IPS DF 6.9 (cell line): ENCODE measurements at regions not wholly inside any gene's neighbourhood (a gene's known extent, or its start where the extent isn't known, plus 50 kb on each side); places are given as distances from the start of the nearest gene placed in this dataset.
"Not testable (repeated sequence)": the region's sequence is repeated elsewhere in the genome, so short reads cannot be mapped to it uniquely, and the experiment has no call there.

Source experiments
- DNase-seq: peaks from one replicate; pipeline ENCODE4 v3.0.0-alpha.2; 2013; ENCODE audit warnings: low read depth, low spot score
- H3K27ac ChIP-seq: one replicate; pipeline ENCODE4 v1.5.1; 2013; ENCODE audit warnings: low read length, control low read depth
- H3K27me3 ChIP-seq: 2 replicates; pipeline ENCODE4 v1.6.1; 2013; ENCODE audit warnings: mild to moderate bottlenecking, low read length; ENCODE audit not compliant: control insufficient read depth, insufficient read depth
- H3K36me3 ChIP-seq: 2 replicates; pipeline ENCODE4 v1.6.1; 2013; ENCODE audit warnings: low read length; ENCODE audit not compliant: control insufficient read depth, insufficient read depth
- H3K4me1 ChIP-seq: 2 replicates; pipeline ENCODE4 v1.6.1; 2013; ENCODE audit warnings: low read length; ENCODE audit not compliant: control insufficient read depth, insufficient read depth
- H3K4me3 ChIP-seq: 2 replicates; pipeline ENCODE4 v1.5.1; 2013; ENCODE audit warnings: mild to moderate bottlenecking, low read length
- H3K9me3 ChIP-seq: 2 replicates; pipeline ENCODE4 v1.6.1; 2013; ENCODE audit warnings: low read length, inconsistent platforms; ENCODE audit not compliant: control insufficient read depth, insufficient read depth
- whole genome bisulfite sequencing: extraction: QIAGEN DNeasy Blood & Tissue Kit; methylation state at CpG from one replicate; pipeline ENCODE4 v1.1.7; 2013; ENCODE audit warnings: mixed read lengths, missing lambda C conversion rate; ENCODE audit not compliant: insufficient read length, insufficient coverage; 5-methylcytosine and 5-hydroxymethylcytosine counted together

DNA sequence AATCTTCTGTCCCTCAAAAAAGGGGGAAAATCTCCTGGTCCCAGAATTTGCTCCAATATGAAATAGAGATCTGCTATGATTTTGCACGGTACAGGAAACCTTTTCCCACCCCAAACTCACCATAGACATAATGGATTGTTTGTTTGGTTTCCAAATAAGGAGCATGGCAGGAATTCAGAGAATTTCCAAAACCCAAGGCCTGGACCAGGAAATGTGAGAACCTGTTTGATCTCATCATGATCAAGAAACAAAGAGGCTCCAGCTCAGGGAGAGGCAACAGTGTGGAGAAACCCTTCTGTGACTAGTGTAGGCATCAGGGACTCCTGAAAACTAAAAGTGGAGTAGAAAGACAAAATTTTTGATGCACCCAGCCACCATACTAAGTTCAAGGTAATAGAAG is 1548.1 kb upstream of the LRRTM3 start:
- no peaks in the 10 kb centered on the region for H3K27me3 ChIP-seq
- H3K27ac ChIP-seq: no peak overlapping the region
- H3K4me1 ChIP-seq: no peaks in the 10 kb centered on the region
- WGBS: no CpG with 5 or more reads among the region's 1 CpG
- H3K9me3 ChIP-seq: no peaks in the 10 kb centered on the region
- DNase-seq: no peak
- no peaks in the 10 kb centered on the region for H3K36me3 ChIP-seq
- H3K4me3 ChIP-seq: no peak overlapping the region

DNA sequence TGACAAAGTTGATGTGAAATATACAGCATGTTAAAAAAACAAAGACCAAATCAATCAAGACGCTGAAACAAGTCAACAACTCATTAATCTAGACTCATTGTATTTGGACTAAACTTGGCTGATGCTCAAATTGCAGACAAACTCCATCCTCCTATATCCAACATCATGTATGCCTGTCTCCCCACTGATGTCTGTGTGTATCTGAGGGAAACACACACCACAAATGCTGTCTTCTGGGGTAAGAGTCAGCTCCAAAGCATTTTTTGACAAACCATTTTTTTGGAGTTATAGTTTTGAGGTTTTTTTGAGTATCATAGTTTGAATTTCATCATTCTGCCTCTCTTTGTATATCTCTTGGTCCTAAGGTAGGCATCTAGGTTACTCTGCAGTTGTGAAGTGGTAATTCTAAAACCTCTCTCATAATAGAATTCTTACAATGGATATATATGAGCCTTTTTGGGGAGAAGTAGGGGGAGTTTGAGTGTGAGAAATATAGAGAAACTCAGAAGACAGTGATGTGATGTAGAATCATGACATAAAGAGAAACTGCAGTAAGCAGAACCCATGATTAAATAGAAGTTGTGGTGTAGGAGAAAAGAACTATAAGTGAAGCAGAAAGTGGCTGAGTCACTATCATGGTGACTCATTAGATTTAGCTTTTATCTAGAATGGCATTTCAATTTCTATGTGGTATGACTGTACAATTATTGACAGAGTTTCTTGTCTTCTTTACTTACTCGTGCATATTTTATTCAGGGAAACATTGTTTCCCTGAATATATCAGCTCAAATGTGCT is 1531.1 kb upstream of the LRRTM3 start:
- no peaks in the 10 kb centered on the region for H3K4me1 ChIP-seq
- no CpG with 5 or more reads among the region's 2 CpGs for WGBS
- H3K36me3 ChIP-seq: no peaks in the 10 kb centered on the region
- no peak overlapping the region for H3K4me3 ChIP-seq
- DNase-seq: no peak
- H3K9me3 ChIP-seq: no peaks in the 10 kb centered on the region
- no peak overlapping the region for H3K27ac ChIP-seq
- no peaks in the 10 kb centered on the region for H3K27me3 ChIP-seq

DNA sequence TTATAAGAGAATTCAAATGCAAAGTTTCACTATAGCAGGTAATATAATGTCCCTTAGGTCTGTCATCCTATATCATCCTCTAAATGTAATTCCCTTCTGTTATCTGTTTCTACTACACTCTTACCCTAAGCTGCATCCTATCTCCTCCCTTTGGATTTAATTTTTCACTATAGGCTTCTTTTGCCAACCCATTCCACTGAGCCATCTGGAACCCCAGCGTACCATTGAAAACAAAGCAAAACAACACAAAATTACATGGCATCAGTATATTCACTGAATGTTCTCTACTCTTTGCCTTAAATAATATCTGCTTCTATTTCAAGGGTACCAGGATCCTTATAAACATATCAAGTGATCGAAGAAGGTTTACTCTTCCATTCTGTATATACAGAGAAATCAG is 1530.2 kb upstream of the LRRTM3 start:
- no peaks in the 10 kb centered on the region for H3K9me3 ChIP-seq

GRCh38 chr10:65396997-65397396 is 1528.8 kb upstream of the LRRTM3 start:
- no peak overlapping the region for H3K27ac ChIP-seq
- no peaks in the 10 kb centered on the region for H3K4me1 ChIP-seq
- no peaks in the 10 kb centered on the region for H3K9me3 ChIP-seq
- H3K4me3 ChIP-seq: no peak overlapping the region
- no peaks in the 10 kb centered on the region for H3K27me3 ChIP-seq
- DNase-seq: no peak
- WGBS: no CpG with 5 or more reads among the region's 3 CpGs
- no peaks in the 10 kb centered on the region for H3K36me3 ChIP-seq

More for the DNA sequence above, 1530.2 kb upstream of the LRRTM3 start:
- H3K36me3 ChIP-seq: no peaks in the 10 kb centered on the region
- no peak overlapping the region for H3K27ac ChIP-seq
- no peaks in the 10 kb centered on the region for H3K4me1 ChIP-seq
- H3K27me3 ChIP-seq: no peaks in the 10 kb centered on the region
- no peak overlapping the region for H3K4me3 ChIP-seq
- WGBS: no CpG with 5 or more reads among the region's 2 CpGs
- no peak for DNase-seq

GRCh38 chr10:65408401-65408800 is 1517.4 kb upstream of the LRRTM3 start:
- Histone ChIP-seq H3K36me3 (no peaks in the 10 kb centered on the region), H3K27me3 (no peaks in the 10 kb centered on the region), H3K4me1 (no peaks in the 10 kb centered on the region), H3K9me3 (no peaks in the 10 kb centered on the region), H3K4me3 (no peak overlapping the region), H3K27ac (no peak overlapping the region)
- WGBS: no CpG with 5 or more reads among the region's 2 CpGs
- DNase-seq: no peak

GRCh38 chr10:65413001-65413400 is 1512.8 kb upstream of the LRRTM3 start:
- Histone ChIP-seq H3K4me1 (no peaks in the 10 kb centered on the region), H3K4me3 (no peak overlapping the region), H3K36me3 (no peaks in the 10 kb centered on the region), H3K27ac (no peak overlapping the region), H3K9me3 (no peaks in the 10 kb centered on the region), H3K27me3 (no peaks in the 10 kb centered on the region)
- no CpG with 5 or more reads among the region's 2 CpGs for WGBS
- DNase-seq: no peak

- Histone ChIP-seq H3K27ac (no peak overlapping the region), H3K4me1 (no peaks in the 10 kb centered on the region), H3K36me3 (no peaks in the 10 kb centered on the region), H3K4me3 (no peak overlapping the region), H3K9me3 (no peaks in the 10 kb centered on the region), H3K27me3 (no peaks in the 10 kb centered on the region)
- DNase-seq: no peak
Observed at GRCh38 chr10:65415318-65415717, 1510.5 kb upstream of the LRRTM3 start.

DNA sequence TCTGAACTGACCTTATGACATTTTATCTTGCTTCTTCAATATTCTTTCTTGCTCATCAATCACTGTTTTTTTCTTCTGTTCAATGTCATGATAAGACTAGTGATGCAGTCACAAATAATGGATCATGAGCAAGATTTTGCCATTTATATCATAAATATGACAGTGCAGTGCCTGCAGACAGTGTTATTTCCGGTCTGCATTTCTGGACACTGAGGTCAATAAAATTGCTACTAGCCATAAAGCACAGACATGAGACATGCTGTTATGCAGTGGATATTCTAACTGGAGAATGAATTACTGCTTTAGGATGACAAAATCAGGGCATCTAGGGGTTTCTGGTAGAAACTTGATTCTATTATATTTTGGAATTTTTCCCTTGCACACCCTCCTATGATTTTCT is 1509.7 kb upstream of the LRRTM3 start:
- no peaks in the 10 kb centered on the region for H3K4me1 ChIP-seq
- H3K27ac ChIP-seq: no peak overlapping the region
- H3K9me3 ChIP-seq: no peaks in the 10 kb centered on the region
- WGBS: no CpG with 5 or more reads among the region's 1 CpG
- no peaks in the 10 kb centered on the region for H3K36me3 ChIP-seq
- H3K27me3 ChIP-seq: no peaks in the 10 kb centered on the region
- no peak overlapping the region for H3K4me3 ChIP-seq
- no peak for DNase-seq

DNA sequence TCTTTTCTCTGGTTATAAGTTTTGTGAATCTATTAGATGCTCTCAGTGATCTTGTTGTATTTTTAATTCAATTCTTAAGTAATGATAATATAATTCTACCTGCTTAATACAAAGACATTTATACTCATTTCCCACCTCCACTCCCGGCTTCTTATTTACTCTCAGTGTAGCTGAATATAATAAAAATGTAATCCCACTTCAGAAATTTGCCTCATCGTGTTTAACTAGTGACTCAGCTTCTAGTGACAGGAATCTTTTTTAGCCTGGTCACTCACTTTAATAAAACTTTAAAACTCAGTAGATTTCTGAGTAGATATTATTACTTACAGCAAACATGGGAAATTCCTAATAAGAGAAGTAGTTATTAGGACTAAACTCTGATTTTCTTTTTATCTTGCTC is 1506.2 kb upstream of the LRRTM3 start:
- Histone ChIP-seq H3K27me3 (no peaks in the 10 kb centered on the region), H3K9me3 (no peaks in the 10 kb centered on the region), H3K27ac (no peak overlapping the region), H3K36me3 (no peaks in the 10 kb centered on the region), H3K4me1 (no peaks in the 10 kb centered on the region), H3K4me3 (no peak overlapping the region)
- DNase-seq: no peak
- no CpG with 5 or more reads among the region's 2 CpGs for WGBS

GRCh38 chr10:65423043-65423442 is 1502.8 kb upstream of the LRRTM3 start:
- no peaks in the 10 kb centered on the region for H3K4me1 ChIP-seq
- no CpG with 5 or more reads among the region's 1 CpG for WGBS
- H3K4me3 ChIP-seq: no peak overlapping the region
- no peaks in the 10 kb centered on the region for H3K27me3 ChIP-seq
- H3K9me3 ChIP-seq: no peaks in the 10 kb centered on the region
- DNase-seq: no peak
- no peak overlapping the region for H3K27ac ChIP-seq
- no peaks in the 10 kb centered on the region for H3K36me3 ChIP-seq

GRCh38 chr10:65429381-65429780 is 1496.5 kb upstream of the LRRTM3 start:
- not testable (repeated sequence) for H3K4me1 ChIP-seq, H3K4me3 ChIP-seq, H3K27me3 ChIP-seq, H3K9me3 ChIP-seq, H3K27ac ChIP-seq, H3K36me3 ChIP-seq, DNase-seq
- WGBS: no CpG with 5 or more reads among the region's 30 CpGs
